GM19351 (cell line): ENCODE measurements at regions not wholly inside any gene's neighbourhood (a gene's known extent, or its start where the extent isn't known, plus 50 kb on each side); places are given as distances from the start of the nearest gene placed in this dataset.
"Not testable (repeated sequence)": the region's sequence is repeated elsewhere in the genome, so short reads cannot be mapped to it uniquely, and the experiment has no call there.

ENCODE experiments used
- ATAC-seq: cut with Tn5 transposase; IDR thresholded peaks from one replicate; pipeline ENCODE4 v1.9.1; 2021; ENCODE audit warnings: mild to moderate bottlenecking, moderate library complexity; ENCODE audit not compliant: unreplicated experiment

DNA sequence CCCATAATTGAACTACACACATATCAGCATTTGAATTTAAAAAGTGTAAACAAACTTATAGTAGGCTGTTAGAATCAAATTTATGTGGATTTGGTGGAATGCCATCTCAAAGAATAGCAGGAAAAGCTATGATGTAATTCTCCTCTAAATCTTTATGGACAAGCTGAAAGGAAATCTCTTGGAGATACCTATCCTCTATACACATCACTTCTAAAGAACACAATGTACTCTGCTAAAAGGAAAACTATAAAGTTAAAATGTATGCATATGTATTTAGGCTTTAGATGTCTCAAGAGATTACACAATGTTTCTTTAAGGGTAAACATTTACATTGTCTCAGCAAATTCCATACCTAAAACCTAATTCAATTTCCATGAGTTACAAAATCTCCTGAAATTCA lies 323.3 kb downstream of the CRPPA start:
- ATAC-seq = no peak

DNA sequence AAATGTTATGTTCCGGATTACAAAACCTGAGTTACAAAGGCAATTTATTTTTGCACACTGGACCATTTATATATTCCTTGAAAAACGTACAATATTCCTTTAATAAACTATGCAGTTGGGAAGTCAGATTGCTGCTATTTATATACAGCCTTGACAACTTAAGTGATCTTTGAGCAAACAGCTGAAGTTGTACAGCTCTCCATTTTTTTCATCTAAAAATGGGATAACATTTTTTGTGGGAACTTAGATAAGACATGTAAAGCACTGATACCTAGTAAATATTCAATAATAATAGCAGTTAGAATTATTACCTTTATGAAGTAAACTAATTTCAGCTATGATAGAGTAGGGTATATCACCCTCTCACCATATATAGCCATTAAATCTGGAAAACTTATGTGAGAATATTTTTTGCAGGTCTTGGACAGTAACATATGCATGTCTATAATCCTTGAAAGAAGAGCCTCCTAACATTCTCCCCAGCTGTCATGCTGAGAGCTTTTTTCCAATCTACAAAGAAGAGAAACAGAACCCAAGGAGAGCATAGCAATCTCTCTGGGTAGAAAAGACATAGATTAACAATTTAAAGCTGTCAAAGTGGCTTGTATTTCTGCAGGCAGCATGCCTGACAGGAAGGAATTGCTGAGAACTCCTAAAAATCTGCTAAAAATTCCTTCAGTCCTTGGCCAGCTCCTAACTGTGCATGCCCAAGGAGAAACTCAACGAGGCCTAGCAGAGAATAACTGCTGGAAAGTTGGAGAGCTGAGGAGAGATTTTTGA lies 326.0 kb downstream of the CRPPA start:
- ATAC-seq = no peak

DNA sequence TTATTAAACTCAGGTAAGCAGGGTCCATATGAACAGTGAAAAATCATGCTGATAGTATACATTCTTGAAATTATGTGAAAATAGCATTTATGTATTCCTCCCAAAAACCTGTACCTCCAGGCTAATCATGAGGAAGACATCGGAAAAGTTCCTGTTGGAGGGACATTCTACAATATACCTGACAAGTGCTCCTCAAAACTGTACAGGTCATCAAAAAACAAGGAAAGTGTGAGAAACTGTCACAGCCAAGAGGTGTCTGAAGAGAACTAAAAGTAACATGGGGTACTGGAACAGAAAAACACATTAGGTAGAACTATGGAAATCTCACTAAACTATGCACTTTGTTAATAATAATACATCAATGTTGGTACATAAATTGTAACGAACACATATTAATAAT lies 326.7 kb downstream of the CRPPA start:
- ATAC-seq = no peak

DNA sequence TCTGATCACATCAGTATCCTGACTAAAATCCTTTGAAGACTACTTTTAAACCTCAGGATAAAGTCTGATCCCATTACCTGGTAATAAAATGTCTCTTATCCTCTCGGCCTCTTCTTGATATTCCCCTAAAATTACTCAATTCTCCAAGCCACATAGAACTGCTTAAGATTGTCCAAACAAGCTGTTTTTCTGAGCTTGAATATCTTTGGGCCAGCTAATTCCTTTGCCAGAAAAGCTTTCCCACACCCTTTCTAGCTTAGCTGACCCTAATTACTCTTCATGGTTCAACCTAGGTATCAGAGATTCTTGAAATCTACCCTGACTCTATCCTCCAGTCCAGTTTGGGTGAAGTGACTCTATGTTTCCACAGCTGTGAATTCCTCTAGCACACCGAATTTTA lies 328.6 kb downstream of the CRPPA start:
- ATAC-seq = no peak

DNA sequence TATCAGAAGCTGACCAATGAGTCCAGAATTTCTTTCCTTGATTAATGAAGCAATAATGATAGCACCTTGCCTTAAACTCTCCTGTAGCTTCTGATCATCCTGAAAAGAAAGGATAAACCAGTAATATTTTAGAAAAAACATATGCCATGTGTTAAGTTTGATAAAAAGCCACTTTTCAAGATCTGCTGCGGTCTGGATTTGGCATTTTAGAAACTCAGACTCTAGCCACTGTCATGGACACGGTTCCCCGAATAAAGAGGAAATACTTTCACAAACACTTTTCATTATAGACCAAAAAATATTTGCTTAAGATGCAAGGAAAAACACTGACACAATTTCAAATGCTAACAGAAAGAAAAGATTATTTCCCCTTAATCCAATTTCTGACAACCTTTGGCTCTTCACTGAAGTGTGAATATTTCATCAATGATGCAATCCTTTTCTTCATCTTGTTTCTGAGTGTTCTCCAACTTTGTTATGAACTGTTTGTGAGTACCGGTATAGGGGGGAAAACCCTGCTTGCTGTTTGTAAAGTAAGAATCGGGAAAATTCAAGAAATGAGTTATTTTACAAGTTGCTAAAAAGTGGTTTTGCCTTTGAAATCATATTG lies 329.5 kb downstream of the CRPPA start:
- ATAC-seq = no peak

DNA sequence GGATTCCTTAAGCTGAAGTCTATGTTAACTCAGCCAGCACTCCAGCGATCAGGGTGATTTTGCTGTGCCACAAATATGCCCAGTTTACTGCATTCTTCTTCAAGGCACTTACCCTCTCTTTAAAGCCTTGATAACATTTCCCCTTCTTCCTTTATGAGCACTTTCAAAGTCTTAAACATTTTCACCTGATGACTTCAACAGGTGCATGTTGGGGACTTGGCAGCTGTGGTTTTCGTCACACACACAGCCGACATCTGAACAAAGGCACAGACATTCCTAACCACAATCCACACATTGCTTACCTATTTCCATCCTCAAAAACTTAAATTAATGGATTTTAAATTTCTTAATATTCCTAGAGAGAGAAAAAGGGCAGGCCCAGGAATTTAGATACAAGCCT lies 331.5 kb downstream of the CRPPA start:
- no peak for ATAC-seq

DNA sequence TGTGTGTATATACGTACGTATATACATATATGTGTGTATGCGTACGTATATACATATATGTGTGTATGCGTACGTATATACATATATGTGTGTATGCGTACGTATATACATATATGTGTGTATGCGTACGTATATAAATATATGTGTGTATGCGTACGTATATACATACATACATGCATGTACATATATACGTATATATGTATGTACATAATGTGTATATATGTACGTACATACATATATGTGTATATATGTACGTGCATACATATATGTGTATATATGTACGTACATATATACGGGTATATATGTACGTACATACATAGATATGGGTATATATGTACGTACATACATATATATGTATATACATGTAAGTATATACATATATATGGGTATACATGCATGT lies 332.1 kb downstream of the CRPPA start:
- ATAC-seq = no peak

DNA sequence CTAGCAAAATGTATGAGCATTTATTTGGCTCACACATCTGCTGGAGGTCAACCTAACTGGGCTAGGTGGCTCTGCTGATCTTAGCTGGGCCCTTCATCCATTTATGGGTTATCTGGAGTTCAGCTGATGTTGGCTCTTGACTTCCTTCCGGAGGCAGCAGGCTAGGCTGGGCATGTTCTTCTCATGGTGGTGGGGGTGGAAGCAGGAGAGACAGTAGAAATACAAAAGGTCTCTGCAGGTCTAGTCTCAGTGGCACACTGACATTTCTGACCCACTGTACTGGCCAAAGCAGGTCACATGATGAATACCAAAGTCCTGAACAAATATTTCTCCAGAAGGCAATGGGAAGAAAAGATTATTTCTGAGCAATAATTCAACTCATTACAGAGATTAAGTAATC lies 334.6 kb downstream of the CRPPA start:
- no peak for ATAC-seq

DNA sequence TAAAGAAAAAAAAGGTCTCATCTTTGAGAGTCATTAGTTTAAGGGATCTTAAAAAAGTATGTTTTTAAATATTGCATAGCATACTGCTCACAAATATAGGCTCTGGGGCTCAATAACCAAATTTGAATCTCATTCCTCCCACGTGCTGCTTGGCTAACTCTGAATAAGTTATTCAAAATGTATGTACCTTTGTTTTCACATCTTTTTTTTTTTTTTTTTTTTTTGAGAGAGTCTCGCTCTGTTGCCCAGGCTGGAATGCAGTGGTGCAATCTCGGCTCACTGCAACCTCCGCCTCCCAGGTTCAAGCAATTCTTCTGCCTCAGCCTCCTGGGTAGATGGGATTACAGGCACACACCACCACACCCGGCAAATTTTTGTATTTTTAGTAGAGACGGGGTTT lies 335.6 kb downstream of the CRPPA start:
- ATAC-seq = not testable (repeated sequence)

DNA sequence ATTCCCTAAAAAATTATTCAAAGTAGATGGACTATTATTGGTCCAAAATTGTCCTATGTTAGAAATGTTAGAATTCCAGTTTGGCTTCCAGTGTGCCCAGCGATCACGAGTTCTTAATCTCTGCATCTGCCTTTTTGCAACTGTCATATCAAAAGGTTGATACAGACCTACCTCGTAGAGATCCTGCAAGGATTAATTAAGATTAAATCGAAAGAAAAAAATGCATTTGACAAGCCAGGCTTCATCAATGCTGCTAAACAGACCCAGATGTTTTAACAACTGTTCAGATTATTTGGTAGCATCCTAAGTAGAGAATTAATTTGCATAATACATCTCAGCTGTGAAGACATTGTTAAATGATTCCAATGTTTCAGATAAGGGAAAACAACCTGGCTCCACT lies 336.5 kb downstream of the CRPPA start:
- no peak for ATAC-seq

DNA sequence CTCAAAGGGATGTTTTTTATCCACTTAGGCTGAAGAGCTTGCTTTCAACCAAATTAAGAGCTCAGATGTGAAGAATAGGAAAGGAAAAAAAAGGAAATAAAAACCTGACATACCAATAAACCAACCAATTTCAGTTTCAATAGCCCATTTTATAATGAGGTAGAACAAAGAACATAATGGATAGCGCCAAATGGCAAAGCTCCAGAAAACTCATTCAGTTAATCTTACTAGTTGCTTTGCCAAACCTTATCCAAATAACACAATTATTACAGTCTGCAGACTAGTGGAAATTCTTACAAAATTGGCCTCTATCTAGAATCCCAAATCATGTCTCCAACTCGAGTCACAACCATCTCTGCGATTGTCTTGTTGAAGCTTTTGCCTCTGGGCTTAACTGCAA lies 337.0 kb downstream of the CRPPA start:
- ATAC-seq = no peak

DNA sequence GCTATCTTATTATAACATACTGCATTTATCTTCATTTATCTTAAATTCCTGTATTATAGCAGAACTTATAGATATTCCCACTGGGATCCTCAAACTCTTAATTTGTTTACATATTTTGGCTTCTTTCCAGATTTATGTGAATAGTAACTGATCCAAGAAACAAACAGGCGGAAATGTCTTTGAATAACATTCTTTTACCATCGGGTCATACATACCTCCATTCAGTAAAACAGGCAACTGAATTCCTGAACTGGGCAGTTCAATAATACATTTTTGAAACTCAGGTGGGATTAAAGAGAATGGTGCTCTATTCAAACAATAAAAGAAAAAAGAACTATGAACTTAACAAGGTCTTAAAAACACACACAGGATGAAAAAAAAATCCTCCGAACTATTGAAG lies 337.4 kb downstream of the CRPPA start:
- no peak for ATAC-seq

DNA sequence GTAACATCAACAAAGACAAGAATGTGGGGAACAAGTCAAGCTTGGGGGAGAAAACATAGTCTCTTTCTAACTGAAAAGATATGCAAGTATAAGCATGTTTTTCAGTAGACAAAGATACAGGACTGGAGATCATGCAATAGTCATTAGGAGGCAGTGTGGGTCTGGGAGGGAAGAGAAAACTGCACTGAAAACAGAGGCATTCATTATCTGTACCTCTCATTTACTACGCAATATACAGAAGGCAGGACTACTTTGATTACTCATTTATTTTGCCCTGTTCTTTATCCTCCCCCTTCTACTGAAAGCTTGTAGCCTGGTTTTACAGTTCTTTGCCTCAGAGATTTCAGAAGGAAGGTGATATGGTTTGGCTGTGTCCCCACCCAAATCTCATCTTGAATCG lies 341.2 kb downstream of the CRPPA start:
- ATAC-seq = no peak

DNA sequence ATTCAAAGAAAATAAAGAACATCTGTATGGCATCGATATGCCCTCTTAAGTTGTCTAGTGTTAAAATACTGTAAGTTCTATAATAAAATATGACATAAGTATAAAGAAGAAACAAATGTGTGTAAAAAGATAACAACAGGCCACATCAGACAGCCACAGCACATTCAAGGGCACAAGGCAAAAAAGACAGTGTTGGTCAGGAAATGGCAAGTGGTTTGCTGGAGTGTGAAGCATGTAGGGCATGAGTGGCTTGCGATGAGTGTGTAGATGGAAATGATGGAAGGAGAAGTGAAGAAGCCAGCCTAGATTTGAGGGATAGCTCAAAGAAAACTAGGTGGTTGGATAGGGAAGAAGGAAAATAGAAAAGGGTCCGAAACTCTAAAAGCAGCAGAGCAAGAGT lies 341.6 kb downstream of the CRPPA start:
- ATAC-seq = no peak

DNA sequence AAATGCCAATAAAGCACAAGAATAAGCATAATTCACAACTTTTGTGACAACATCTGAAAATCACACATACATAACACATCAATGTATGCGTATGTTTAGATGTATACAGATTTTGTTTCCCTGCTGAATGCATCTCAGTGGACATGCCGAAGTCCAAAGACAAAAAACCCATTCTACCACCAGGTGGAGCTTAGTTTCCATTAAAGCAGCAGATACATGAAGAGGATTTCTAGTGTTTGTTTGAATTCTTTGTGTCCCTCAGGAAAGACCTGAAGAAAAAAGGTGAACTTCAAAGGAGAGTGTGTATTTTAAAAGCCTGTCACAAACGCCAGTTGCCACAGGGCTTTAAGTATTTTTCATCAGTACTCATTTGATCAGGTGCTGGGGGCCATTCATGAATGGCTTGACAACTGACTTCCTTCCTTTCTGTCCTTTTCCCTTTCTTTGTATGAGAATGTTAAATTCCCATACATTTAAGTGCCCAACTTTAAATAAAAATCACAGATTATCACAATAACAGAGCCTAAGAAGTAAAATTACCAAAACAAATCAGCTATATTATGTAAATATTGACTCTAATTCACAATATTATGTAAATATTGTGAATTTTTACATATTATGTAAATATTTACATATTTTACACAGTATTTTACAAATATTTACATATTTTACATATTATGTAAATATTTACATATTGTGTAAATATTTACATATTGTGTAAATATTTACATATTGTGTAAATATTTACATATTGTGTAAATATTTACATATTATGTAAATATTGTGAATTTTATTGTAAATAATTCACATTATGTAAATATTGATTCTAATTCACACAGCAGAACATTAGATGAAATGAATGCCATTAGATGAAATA lies 343.0 kb downstream of the CRPPA start:
- ATAC-seq = peak; percentile 79

DNA sequence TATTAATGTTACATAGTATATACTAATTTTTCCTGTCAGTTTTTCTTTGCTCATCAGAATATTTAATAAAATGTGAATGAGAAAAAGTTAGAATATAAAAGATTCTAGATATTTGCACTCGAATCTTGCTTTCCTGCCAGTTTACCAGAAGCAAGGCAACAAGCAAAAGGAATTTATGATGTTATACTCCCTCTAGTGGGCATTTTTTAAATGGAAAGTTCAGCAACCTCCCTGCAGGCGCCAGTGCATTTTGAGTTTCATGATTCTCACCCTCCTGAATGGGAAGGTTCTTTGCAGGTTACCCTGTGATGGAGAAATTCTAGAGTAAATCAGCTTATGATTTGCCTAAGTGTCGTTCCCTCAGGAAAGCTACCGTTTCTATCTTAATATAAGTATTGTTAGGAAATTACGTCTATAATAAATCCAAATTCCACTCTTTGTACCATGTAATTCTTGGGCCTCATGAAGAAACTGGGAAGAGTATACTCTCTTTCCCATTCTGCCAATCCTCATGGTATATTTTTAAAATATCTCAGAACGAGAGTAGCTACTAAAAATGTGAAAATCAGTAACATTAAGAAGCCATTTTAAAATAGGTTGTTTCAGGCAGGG lies 350.0 kb downstream of the CRPPA start:
- ATAC-seq = peak; percentile 94

DNA sequence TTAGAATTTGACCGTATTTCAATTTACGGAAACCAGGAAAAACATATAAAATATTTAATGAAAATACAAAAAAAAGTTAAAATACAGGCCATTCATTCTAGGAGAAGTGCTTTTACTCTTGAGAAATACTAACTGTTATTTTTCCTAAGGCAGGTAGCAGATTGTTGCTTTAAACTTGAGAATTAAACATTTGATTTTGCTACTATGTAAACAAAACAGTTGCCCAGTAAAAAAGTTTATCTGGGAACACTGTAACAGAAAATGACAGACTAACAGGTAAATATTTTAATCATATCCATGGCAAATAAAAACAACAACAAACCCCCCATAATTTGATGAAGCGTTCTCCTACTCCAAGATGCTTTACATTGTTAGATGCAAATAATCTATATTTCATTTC lies 350.5 kb downstream of the CRPPA start:
- no peak for ATAC-seq

DNA sequence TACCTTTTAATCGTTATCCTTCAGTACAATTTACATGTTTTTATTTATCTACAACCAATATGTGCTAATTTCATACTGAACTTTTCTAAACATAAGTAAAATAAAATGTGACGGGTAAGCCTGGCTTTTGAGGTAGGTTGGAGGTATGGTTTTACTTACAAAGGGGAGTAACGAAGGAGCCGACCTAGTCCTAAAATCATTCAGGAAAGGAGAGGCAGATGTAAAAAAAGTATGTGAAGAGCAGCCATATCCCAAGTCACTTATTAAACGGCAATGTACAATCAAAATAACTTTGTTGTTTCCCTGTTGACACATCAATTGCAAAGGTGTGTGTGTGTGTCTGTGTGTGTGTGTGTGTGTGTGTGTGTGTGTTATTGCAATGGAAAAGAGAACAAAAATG lies 351.3 kb downstream of the CRPPA start:
- no peak for ATAC-seq

DNA sequence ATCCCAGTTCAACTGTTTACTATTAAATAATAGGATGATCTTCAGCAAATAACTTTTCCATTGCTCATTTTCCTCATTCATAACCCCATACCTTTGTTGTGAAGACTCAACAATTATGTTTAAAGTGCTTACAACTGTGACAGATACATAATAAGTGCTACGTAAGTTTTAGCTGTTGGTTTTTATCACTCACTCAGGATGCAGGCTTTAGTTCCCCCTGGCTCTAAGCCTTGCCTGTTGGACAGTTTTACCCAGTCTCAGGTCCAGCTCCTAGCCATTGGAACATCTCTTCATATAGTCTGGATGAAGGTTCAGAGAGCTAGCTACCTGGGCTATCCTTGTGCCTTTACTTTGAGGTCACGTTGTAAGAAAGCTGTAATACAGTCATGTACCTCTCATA lies 353.2 kb downstream of the CRPPA start:
- no peak for ATAC-seq

DNA sequence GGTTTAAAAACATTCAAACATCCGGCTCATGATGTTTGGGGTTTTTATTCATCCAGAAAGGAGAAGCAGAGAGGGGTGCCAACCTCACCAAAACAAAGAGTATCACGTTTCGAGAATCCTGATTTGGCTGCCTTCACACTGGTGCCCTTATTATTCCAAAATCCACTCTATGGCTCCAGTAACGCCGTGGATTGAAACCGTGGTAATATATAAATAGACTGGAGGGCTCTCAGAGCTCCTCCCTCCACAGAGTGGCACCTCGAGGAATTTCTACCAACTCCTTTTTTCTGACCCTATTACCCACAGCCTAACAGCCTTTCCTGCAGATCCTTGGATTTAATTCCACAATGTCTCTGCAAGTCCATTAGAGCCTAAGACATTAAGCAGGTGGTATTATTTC lies 353.6 kb downstream of the CRPPA start:
- ATAC-seq = no peak

DNA sequence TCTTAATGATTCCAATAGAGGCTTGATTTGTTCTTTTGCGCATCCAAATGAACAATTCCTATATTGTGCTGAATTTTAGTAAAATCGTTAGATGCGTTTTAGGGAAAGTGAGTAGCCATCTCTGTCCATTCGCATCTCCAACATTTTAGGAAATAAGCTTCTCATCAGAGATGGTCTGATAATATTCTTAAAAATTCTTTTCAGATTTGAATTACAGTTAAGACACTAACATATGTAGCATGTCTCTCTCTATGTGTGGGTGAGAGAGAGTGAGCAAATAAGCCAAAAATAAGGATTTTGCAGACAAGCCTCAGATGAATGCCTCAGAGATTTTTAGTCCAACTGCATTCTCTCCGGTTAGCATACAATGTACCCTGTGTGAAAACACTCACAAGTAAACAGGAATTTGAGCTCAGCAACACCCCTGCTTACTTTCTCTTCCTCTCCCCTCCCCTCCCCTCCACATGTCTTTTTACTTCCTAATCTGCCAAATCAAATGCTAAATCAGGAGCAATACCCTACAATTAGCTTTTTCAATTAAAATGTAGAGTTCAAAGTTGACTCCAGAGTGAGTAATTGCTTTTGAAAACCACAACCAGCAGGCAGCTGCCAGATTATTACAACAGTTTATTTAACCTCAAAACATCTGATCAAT lies 354.4 kb downstream of the CRPPA start:
- ATAC-seq = no peak
